SK-N-SH (cell line): ENCODE measurements at regions not wholly inside any gene's neighbourhood (a gene's known extent, or its start where the extent isn't known, plus 50 kb on each side); places are given as distances from the start of the nearest gene placed in this dataset.
"Not testable (repeated sequence)": the region's sequence is repeated elsewhere in the genome, so short reads cannot be mapped to it uniquely, and the experiment has no call there.

ENCODE experiments used
- CTCF ChIA-PET: fragments of 300-600, 350-600 bp; formaldehyde crosslinking; extraction: SDS; loops from one replicate; lab custom pipeline; 2021; lab: Yijun Ruan, JAX
- POLR2A ChIA-PET: fragments of 350-600 bp; sonication (Branson Sonifier 250); formaldehyde crosslinking; extraction: SDS; loops from one replicate; lab custom pipeline; 2020; ENCODE audit warnings: antibody characterized with exemption, inconsistent platforms; lab: Yijun Ruan, JAX
- DNase-seq: peaks from one replicate; pipeline ENCODE4 v3.0.0; 2012
- H2AFZ ChIP-seq: fragments of 200-600 bp; sonication (generic); 2 replicates; pipeline ENCODE4 v1.8.1; 2016; ENCODE audit warnings: antibody characterized with exemption, mild to moderate bottlenecking, low read depth
- H3F3A ChIP-seq: fragments of 200-600 bp; sonication (generic); replicated peaks from 2 replicates; pipeline ENCODE3; 2016; ENCODE audit warnings: antibody characterized with exemption, mild to moderate bottlenecking; ENCODE audit not compliant: insufficient read depth
- H3K27ac ChIP-seq, 2 experiments: fragments of 200-500 bp in 1 of 2; fragments of 200-600 bp in 1 of 2; sonication (Bioruptor generic) in 1 of 2; sonication (generic), shearing (Covaris generic) in 1 of 2; 2 replicates each; pipeline versions ENCODE4 v1.5.1 to v1.6.1; 2014 to 2016; ENCODE audit warnings: low read depth in 2 of 2, inconsistent platforms in 1 of 2, low read length in 1 of 2, mild to moderate bottlenecking in 1 of 2, mixed read lengths in 1 of 2
- H3K27me3 ChIP-seq: fragments of 200-600 bp; sonication (generic), shearing (Covaris generic); 2 replicates; pipeline ENCODE4 v1.6.1; 2016; ENCODE audit warnings: mixed run types; ENCODE audit not compliant: insufficient read depth
- H3K36me3 ChIP-seq, 2 experiments: fragments of 200-500 bp in 1 of 2; fragments of 200-600 bp in 1 of 2; sonication (Bioruptor generic) in 1 of 2; sonication (generic) in 1 of 2; replicated peaks in 1 of 2; 2 replicates each; pipeline versions ENCODE3 to v1.5.1; 2014 to 2016; ENCODE audit warnings: low read length in 1 of 2, mild to moderate bottlenecking in 1 of 2; ENCODE audit not compliant: insufficient read depth in 2 of 2, control insufficient read depth in 1 of 2
- H3K4me1 ChIP-seq, 2 experiments: fragments of 200-500 bp in 1 of 2; fragments of 200-600 bp in 1 of 2; sonication (Bioruptor generic) in 1 of 2; sonication (generic), shearing (Covaris generic) in 1 of 2; 2 replicates each; pipeline versions ENCODE4 v1.5.1 to v1.6.1; 2014 to 2016; ENCODE audit warnings: low read depth in 1 of 2, low read length in 1 of 2, mixed run types in 1 of 2; ENCODE audit not compliant: insufficient read depth in 2 of 2, control insufficient read depth in 1 of 2
- H3K4me2 ChIP-seq: fragments of 200-600 bp; sonication (generic), shearing (Covaris generic); 2 replicates; pipeline ENCODE4 v1.6.1; 2017; ENCODE audit warnings: mixed run types
- H3K4me3 ChIP-seq, 2 experiments: fragments of 200-500 bp in 1 of 2; fragments of 200-600 bp in 1 of 2; sonication (Bioruptor generic) in 1 of 2; sonication (generic), shearing (Covaris generic) in 1 of 2; 2 replicates each; pipeline versions ENCODE4 v1.5.1 to v1.8.1; 2014 to 2016; ENCODE audit warnings: low read depth in 2 of 2, inconsistent platforms in 1 of 2, low read length in 1 of 2, mild to moderate bottlenecking in 1 of 2, mixed read lengths in 1 of 2, moderate library complexity in 1 of 2
- H3K79me2 ChIP-seq: fragments of 200-600 bp; sonication (generic); 2 replicates; pipeline ENCODE4 v1.8.1; 2017; ENCODE audit warnings: mild to moderate bottlenecking; ENCODE audit not compliant: insufficient read depth
- H3K9ac ChIP-seq: fragments of 200-600 bp; sonication (generic); 2 replicates; pipeline ENCODE4 v1.6.1; 2017; ENCODE audit warnings: mixed run types
- H3K9me2 ChIP-seq: fragments of 200-600 bp; sonication (generic); 2 replicates; pipeline ENCODE4 v1.6.1; 2017; ENCODE audit warnings: mixed run types
- H3K9me3 ChIP-seq: fragments of 200-600 bp; sonication (generic); 2 replicates; pipeline ENCODE4 v1.6.1; 2017; ENCODE audit warnings: mixed run types, mild to moderate bottlenecking, moderate library complexity
- H4K20me1 ChIP-seq: fragments of 200-600 bp; sonication (generic); 2 replicates; pipeline ENCODE4 v1.6.1; 2017; ENCODE audit warnings: mild to moderate bottlenecking, mixed run types; ENCODE audit not compliant: insufficient read depth
- CHD2 ChIP-seq: fragments of 150-350 bp; IDR thresholded peaks from 2 replicates; pipeline ENCODE4 v1.6.1; 2018; ENCODE audit warnings: low read length; ENCODE audit not compliant: partially characterized antibody
- ELF1 ChIP-seq: IDR thresholded peaks from 2 replicates; pipeline ENCODE4 v1.4.0; 2012
- EP300 ChIP-seq, 2 experiments: IDR thresholded peaks; 2 replicates each; pipeline versions ENCODE4 v1.4.0 to v1.6.1; 2012; ENCODE audit warnings: borderline replicate concordance in 1 of 2, low read depth in 1 of 2, low read length in 1 of 2
- EZH2phosphoT487 ChIP-seq: fragments of 200-600 bp; sonication (generic); IDR thresholded peaks from 2 replicates; pipeline ENCODE4 v1.6.1; 2017; ENCODE audit warnings: low read depth, mixed run types, mild to moderate bottlenecking, antibody characterized with exemption, moderate library complexity, borderline replicate concordance
- FOSL2 ChIP-seq: IDR thresholded peaks from 2 replicates; pipeline ENCODE4 v1.4.0; 2012; ENCODE audit warnings: low read depth, mild to moderate bottlenecking, moderate library complexity, borderline replicate concordance
- FOXJ3 ChIP-seq: sonication (generic); formaldehyde crosslinking; IDR thresholded peaks from 2 replicates; pipeline ENCODE4 v1.5.1; 2020; ENCODE audit warnings: mild to moderate bottlenecking, missing genetic modification reagents
- FOXM1 ChIP-seq: IDR thresholded peaks from 2 replicates; pipeline ENCODE4 v1.4.0; 2012; ENCODE audit warnings: low read depth, mild to moderate bottlenecking
- GABPA ChIP-seq: IDR thresholded peaks from 2 replicates; pipeline ENCODE4 v1.4.0; 2012; ENCODE audit warnings: low read depth, mild to moderate bottlenecking
- JUND ChIP-seq: IDR thresholded peaks from 2 replicates; pipeline ENCODE4 v1.4.0; 2012
- MEF2A ChIP-seq: IDR thresholded peaks from 2 replicates; pipeline ENCODE4 v1.4.0; 2012; ENCODE audit warnings: low read depth, borderline replicate concordance
- MXI1 ChIP-seq: IDR thresholded peaks from 2 replicates; pipeline ENCODE4 v1.6.1; 2012; ENCODE audit warnings: mild to moderate bottlenecking, low read depth, low read length, improper control_type of control experiment
- NRF1 ChIP-seq: IDR thresholded peaks from 2 replicates; pipeline ENCODE4 v1.6.1; 2012; ENCODE audit warnings: low read depth, mild to moderate bottlenecking, low read length
- RAD21 ChIP-seq: IDR thresholded peaks from 2 replicates; pipeline ENCODE4 v1.6.1; 2012; ENCODE audit warnings: mild to moderate bottlenecking, low read length
- RFX5 ChIP-seq: IDR thresholded peaks from 2 replicates; pipeline ENCODE4 v1.6.1; 2012; ENCODE audit warnings: mild to moderate bottlenecking, improper control_type of control experiment, low read length
- RXRA ChIP-seq: IDR thresholded peaks from 2 replicates; pipeline ENCODE4 v1.4.0; 2012; ENCODE audit warnings: low read depth, mild to moderate bottlenecking, borderline replicate concordance
- SMC3 ChIP-seq: IDR thresholded peaks from 2 replicates; pipeline ENCODE4 v1.6.1; 2012; ENCODE audit warnings: low read depth, low read length, improper control_type of control experiment
- TCF12 ChIP-seq: IDR thresholded peaks from 2 replicates; pipeline ENCODE4 v1.4.0; 2012
- TEAD4 ChIP-seq: IDR thresholded peaks from 2 replicates; pipeline ENCODE4 v1.4.0; 2012; ENCODE audit warnings: mild to moderate bottlenecking, borderline replicate concordance; ENCODE audit not compliant: insufficient read depth
- YY1 ChIP-seq: IDR thresholded peaks from 2 replicates; pipeline ENCODE4 v1.4.0; 2012; ENCODE audit warnings: low read depth, mild to moderate bottlenecking
- WGBS: methylation state at CpG from one replicate; pipeline ENCODE4 v1.1.6; 2017; ENCODE audit warnings: low lambda C conversion rate; 5-methylcytosine and 5-hydroxymethylcytosine counted together
- TF ChIP-seq, protein P1 (sequence below): IDR thresholded peaks from 2 replicates; pipeline ENCODE4 v1.4.0; 2012; ENCODE audit warnings: low read depth
- TF ChIP-seq, protein P2 (sequence below): IDR thresholded peaks from 2 replicates; pipeline ENCODE4; 2012
- TF ChIP-seq, protein P3 (sequence below): IDR thresholded peaks from 2 replicates; pipeline ENCODE4 v1.4.0; 2012; ENCODE audit warnings: low read depth, borderline replicate concordance

DNA sequence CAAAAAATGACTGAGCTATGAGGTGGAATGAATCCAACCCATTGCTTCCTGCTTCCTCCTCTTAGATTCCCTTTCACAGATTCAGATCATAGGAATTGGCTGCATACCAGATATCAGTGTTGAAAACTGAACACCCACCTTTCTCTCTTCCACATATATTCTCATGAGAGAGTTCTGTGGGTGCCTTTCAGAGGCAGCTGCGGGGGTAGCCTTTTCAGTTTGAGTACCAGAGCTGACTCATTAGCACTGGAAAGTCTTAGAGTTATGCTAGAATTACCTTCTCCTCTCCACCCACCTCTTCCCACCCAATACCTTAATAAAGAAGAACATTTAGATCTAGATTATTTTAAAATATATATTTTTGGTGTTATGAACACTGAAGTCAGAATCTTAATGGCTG, 495.4 kb upstream of the SEL1L start:
- H3F3A ChIP-seq: no peaks in the 10 kb centered on the region
- no peak overlapping the region for H3K4me2 ChIP-seq
- H3K36me3 ChIP-seq: no peaks in the 10 kb centered on the region
- no peaks in the 10 kb centered on the region for H4K20me1 ChIP-seq
- no peak overlapping the region for H3K4me3 ChIP-seq
- no peaks in the 10 kb centered on the region for H3K79me2 ChIP-seq
- no peak overlapping the region for H2AFZ ChIP-seq
- no peak for DNase-seq
- H3K9me2 ChIP-seq: no peaks in the 10 kb centered on the region
- TF ChIP-seq, protein P1, sequence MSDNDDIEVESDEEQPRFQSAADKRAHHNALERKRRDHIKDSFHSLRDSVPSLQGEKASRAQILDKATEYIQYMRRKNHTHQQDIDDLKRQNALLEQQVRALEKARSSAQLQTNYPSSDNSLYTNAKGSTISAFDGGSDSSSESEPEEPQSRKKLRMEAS: no peak
- TF ChIP-seq RXRA (no peak), CHD2 (no peak), RFX5 (no peak), FOXM1 (no peak), YY1 (no peak)
- ChIA-PET CTCF (no interaction called here), POLR2A (no interaction called here)
- H3K27me3 ChIP-seq: no peaks in the 10 kb centered on the region
- WGBS: 0% methylated on average over 1 of the region's 1 CpG
- no peaks in the 10 kb centered on the region for H3K4me1 ChIP-seq
- no peak overlapping the region for H3K9ac ChIP-seq
- H3K27ac ChIP-seq: no peak overlapping the region
- H3K9me3 ChIP-seq: no peaks in the 10 kb centered on the region

DNA sequence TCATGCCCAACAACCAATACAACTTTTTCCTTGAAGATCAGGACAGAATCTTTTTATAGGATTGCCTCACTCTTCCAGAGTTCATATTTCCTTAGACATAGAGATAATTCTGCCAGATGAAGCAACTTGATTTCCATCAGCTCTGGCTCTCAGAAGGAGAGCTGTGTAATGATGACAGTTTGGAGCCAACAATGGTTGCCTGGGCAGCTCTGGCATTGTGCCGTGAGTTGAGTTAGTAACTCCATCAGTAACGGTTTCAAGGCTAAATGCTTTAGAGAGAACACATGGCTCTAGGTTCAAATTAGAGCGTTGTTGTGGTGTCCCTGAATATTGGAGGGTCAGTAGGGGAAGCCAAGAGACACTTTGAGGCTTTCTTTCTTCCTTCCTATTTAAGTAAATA, 501.7 kb upstream of the SEL1L start:
- H4K20me1 ChIP-seq: no peaks in the 10 kb centered on the region
- no peak overlapping the region for H3K4me2 ChIP-seq
- TF ChIP-seq GABPA (no peak), TEAD4 (no peak), ELF1 (no peak), NRF1 (no peak), MXI1 (no peak), EZH2phosphoT487 (no peak), SMC3 (no peak), FOXJ3 (CRISPR knock-in tag) (no peak), TCF12 (no peak), FOSL2 (no peak), JUND (no peak), FOXM1 (no peak), MEF2A (no peak), RAD21 (no peak), RXRA (no peak), EP300 (IDR thresholded peaks at IDR 0.05; ENCODE audit: borderline replicate concordance in 1 of 2, low read depth in 1 of 2, low read length in 1 of 2) (no peak)
- TF ChIP-seq, protein P2, sequence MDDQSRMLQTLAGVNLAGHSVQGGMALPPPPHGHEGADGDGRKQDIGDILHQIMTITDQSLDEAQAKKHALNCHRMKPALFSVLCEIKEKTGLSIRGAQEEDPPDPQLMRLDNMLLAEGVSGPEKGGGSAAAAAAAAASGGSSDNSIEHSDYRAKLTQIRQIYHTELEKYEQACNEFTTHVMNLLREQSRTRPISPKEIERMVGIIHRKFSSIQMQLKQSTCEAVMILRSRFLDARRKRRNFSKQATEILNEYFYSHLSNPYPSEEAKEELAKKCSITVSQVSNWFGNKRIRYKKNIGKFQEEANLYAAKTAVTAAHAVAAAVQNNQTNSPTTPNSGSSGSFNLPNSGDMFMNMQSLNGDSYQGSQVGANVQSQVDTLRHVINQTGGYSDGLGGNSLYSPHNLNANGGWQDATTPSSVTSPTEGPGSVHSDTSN: no peak
- TF ChIP-seq, protein P3, sequence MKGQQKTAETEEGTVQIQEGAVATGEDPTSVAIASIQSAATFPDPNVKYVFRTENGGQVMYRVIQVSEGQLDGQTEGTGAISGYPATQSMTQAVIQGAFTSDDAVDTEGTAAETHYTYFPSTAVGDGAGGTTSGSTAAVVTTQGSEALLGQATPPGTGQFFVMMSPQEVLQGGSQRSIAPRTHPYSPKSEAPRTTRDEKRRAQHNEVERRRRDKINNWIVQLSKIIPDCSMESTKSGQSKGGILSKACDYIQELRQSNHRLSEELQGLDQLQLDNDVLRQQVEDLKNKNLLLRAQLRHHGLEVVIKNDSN: no peak
- TF ChIP-seq, protein P1: no peak
- TF ChIP-seq, all 33 proteins: peak for 0
- Histone ChIP-seq H3K27me3 (no peaks in the 10 kb centered on the region), H3K36me3 (no peaks in the 10 kb centered on the region), H3K79me2 (no peaks in the 10 kb centered on the region), H3K4me1 (no peaks in the 10 kb centered on the region), H3K4me3 (no peak overlapping the region), H3K9me2 (no peaks in the 10 kb centered on the region), H3F3A (no peaks in the 10 kb centered on the region), H3K9me3 (no peaks in the 10 kb centered on the region; the same call in 1 of the 2 replicates), H3K27ac (no peak overlapping the region), H2AFZ (no peak overlapping the region), H3K9ac (no peak overlapping the region)
- ChIA-PET POLR2A (no interaction called here), CTCF (no interaction called here)
- DNase-seq: no peak
- WGBS: no CpG with 5 or more reads among the region's 3 CpGs

DNA sequence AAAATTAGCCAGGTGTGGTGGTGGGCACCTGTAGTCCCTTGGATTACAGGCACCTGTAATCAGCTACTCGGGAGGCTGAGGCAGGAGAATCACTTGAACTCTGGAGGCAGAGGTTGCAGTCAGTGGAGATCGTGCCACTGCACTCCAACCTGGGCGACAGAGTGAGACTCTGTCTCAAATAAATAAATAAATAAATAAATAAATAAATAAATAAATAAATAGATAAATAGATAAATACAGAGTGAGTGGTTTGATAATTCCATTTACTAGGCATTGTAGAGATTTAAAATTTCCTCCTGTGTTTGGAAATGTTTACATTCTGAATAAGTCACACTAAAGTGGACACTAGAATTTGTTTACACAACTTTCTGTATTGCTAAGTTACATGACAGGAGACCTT, 504.4 kb upstream of the SEL1L start:
- POLR2A ChIA-PET, H3K27me3 ChIP-seq, H3K4me3 ChIP-seq, H2AFZ ChIP-seq, H3K9me2 ChIP-seq, H3F3A ChIP-seq, H3K4me1 ChIP-seq, H3K9ac ChIP-seq, H3K4me2 ChIP-seq, H3K27ac ChIP-seq, CTCF ChIA-PET, H3K9me3 ChIP-seq, H3K79me2 ChIP-seq, H3K36me3 ChIP-seq, H4K20me1 ChIP-seq, DNase-seq: not testable (repeated sequence)
- whole genome bisulfite sequencing: 11% methylated on average over 3 of the region's 3 CpGs
